KMS-11 (cell line): ENCODE measurements at regions not wholly inside any gene's neighbourhood (a gene's known extent, or its start where the extent isn't known, plus 50 kb on each side); places are given as distances from the start of the nearest gene placed in this dataset.

ENCODE experiments used
- H2AFZ ChIP-seq: fragments of 200-600 bp; sonication (generic); 2 replicates; pipeline ENCODE4 v1.6.1; 2016; ENCODE audit warnings: antibody characterized with exemption, mixed run types, low read depth
- H3K27ac ChIP-seq: fragments of 200-600 bp; sonication (generic); 2 replicates; pipeline ENCODE4 v1.6.1; 2016; ENCODE audit warnings: mild to moderate bottlenecking, mixed run types
- H3K27me3 ChIP-seq: fragments of 200-600 bp; sonication (generic); 2 replicates; pipeline ENCODE4 v1.6.1; 2017; ENCODE audit warnings: mild to moderate bottlenecking, low read depth, mixed run types, moderate library complexity; ENCODE audit not compliant: insufficient read depth
- H3K36me3 ChIP-seq: fragments of 200-600 bp; sonication (generic); 2 replicates; pipeline ENCODE4 v1.6.1; 2017; ENCODE audit warnings: mild to moderate bottlenecking, mixed run types; ENCODE audit not compliant: insufficient read depth
- H3K4me1 ChIP-seq: fragments of 200-600 bp; sonication (generic); 2 replicates; pipeline ENCODE4 v1.6.1; 2016; ENCODE audit warnings: mild to moderate bottlenecking, low read depth, mixed run types; ENCODE audit not compliant: poor library complexity, severe bottlenecking
- H3K4me2 ChIP-seq: fragments of 200-600 bp; sonication (generic); 2 replicates; pipeline ENCODE4 v1.7.0; 2016; ENCODE audit warnings: mild to moderate bottlenecking, mixed run types
- H3K4me3 ChIP-seq: fragments of 200-600 bp; sonication (generic); IDR thresholded peaks from 2 replicates; pipeline ENCODE4 v1.6.1; 2017; ENCODE audit warnings: low read depth, low read length, mixed read lengths; ENCODE audit not compliant: insufficient read depth
- H3K79me2 ChIP-seq: fragments of 200-600 bp; sonication (generic); 2 replicates; pipeline ENCODE4 v1.6.1; 2016; ENCODE audit warnings: low read depth, mixed run types; ENCODE audit not compliant: insufficient read depth
- H3K9ac ChIP-seq: fragments of 200-600 bp; sonication (generic); 2 replicates; pipeline ENCODE4 v1.6.1; 2016; ENCODE audit warnings: mild to moderate bottlenecking, mixed run types
- H4K20me1 ChIP-seq: fragments of 200-600 bp; sonication (generic); 2 replicates; pipeline ENCODE4 v1.6.1; 2016; ENCODE audit warnings: mild to moderate bottlenecking, mixed run types; ENCODE audit not compliant: insufficient read depth
- CTCF ChIP-seq: fragments of 200-600 bp; sonication (generic); conservative IDR thresholded peaks from 2 replicates; pipeline ENCODE4 v1.6.1; 2017; ENCODE audit warnings: low read depth, mild to moderate bottlenecking, antibody characterized with exemption, low read length, moderate library complexity, mixed read lengths

DNA sequence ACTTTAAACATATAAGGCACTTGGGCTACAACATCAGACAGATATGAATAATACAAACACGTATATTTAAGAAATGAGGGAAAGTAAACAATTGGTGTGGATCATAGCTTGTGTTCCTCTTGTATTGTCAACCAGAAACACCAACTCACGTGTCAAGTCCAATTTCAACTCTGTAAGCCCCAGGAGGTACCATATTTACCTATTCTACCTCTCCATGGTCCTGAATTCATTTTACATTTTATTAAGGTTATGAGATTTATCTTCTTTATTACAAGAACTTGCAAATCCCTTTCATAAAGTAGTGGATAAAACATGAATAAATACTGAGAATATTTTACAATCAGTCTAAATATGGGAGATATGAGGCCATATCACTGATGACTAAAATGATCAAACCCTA, 501.6 kb downstream of the MAT2B start:
- Histone ChIP-seq H3K27me3 (no peaks in the 10 kb centered on the region), H2AFZ (no peak overlapping the region), H3K4me3 (no peak overlapping the region), H3K9ac (no peak overlapping the region), H3K4me1 (peaks cover 9% of the 10 kb centered on the region), H4K20me1 (no peaks in the 10 kb centered on the region), H3K4me2 (no peak overlapping the region), H3K27ac (no peak overlapping the region), H3K79me2 (no peaks in the 10 kb centered on the region), H3K36me3 (no peaks in the 10 kb centered on the region)
- TF ChIP-seq CTCF, result no peak

DNA sequence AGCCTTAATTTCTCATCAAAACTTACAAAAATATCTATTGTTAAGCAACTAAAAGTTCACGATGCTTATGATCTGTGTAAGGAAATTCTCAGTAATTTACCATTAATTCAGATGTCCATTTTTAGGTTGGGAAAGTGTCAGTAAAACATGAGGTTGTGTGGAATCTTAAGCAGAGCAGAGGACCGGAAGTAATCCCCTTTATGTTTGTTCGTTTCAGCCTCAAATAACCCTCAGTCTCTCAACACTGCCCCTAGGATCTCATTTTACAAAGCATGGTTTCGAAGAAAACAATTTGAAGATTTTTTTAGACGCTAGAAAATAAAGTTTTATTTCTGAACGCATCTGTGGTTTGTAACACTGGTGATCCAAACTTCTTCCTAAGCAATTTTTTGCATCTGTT, 504.2 kb downstream of the MAT2B start:
- Histone ChIP-seq H3K4me3 (no peak overlapping the region), H4K20me1 (no peaks in the 10 kb centered on the region), H3K27me3 (no peaks in the 10 kb centered on the region), H3K9ac (no peak overlapping the region), H3K4me1 (no peaks in the 10 kb centered on the region), H3K36me3 (no peaks in the 10 kb centered on the region), H3K4me2 (no peak overlapping the region), H3K79me2 (no peaks in the 10 kb centered on the region), H3K27ac (no peak overlapping the region), H2AFZ (no peak overlapping the region)
- no peak for TF ChIP-seq CTCF

DNA sequence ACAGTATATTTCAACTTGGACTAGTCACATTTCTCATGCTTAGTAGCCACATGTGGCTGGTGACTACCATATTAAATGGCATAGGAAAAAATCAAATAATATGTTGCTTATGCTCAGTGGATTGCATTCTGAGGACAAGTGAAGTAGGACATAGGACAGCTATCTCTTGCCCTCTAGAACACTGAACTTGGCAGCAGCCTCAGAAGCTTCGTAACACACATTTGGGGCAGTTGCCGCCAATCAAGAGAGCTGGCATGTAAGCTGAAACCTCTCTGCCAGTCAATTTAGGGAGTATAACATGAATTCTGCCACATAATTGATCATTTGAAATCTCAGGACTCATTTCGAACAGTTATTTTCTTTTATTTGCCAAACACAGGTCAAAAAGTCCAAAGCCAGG, 505.5 kb downstream of the MAT2B start:
- TF ChIP-seq CTCF, result no peak
- Histone ChIP-seq H3K4me1 (no peaks in the 10 kb centered on the region), H3K4me2 (no peak overlapping the region), H3K9ac (no peak overlapping the region), H3K36me3 (no peaks in the 10 kb centered on the region), H3K27me3 (no peaks in the 10 kb centered on the region), H4K20me1 (no peaks in the 10 kb centered on the region), H2AFZ (no peak overlapping the region), H3K4me3 (no peak overlapping the region), H3K79me2 (no peaks in the 10 kb centered on the region), H3K27ac (no peak overlapping the region)

DNA sequence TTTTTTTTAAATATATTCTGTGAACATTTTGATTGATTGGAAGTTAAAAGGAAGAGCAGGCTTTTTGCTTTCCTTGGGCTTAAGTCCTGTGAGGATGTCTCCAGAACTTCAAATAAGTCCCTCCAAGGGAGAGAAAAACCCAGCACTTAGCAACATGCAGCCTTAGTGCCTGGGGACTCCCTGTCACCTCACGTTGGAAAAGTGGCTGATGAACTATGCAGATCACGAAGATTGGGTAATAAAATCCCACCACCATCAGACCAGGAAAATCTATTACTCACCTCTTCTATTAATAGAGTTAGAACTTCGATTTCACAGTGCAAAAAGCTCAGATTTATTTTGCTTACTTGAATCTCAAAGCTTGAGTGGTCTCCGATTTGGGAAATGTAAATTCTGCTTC, 507.0 kb downstream of the MAT2B start:
- H2AFZ ChIP-seq, result no peak overlapping the region
- H3K9ac ChIP-seq, result no peak overlapping the region
- no peak overlapping the region for H3K27ac ChIP-seq
- H3K4me2 ChIP-seq, result no peak overlapping the region
- no peaks in the 10 kb centered on the region for H3K27me3 ChIP-seq
- no peak overlapping the region for H3K4me3 ChIP-seq
- H4K20me1 ChIP-seq, result no peaks in the 10 kb centered on the region
- H3K4me1 ChIP-seq, result no peaks in the 10 kb centered on the region
- TF ChIP-seq CTCF, result no peak
- H3K36me3 ChIP-seq, result no peaks in the 10 kb centered on the region
- H3K79me2 ChIP-seq, result no peaks in the 10 kb centered on the region

DNA sequence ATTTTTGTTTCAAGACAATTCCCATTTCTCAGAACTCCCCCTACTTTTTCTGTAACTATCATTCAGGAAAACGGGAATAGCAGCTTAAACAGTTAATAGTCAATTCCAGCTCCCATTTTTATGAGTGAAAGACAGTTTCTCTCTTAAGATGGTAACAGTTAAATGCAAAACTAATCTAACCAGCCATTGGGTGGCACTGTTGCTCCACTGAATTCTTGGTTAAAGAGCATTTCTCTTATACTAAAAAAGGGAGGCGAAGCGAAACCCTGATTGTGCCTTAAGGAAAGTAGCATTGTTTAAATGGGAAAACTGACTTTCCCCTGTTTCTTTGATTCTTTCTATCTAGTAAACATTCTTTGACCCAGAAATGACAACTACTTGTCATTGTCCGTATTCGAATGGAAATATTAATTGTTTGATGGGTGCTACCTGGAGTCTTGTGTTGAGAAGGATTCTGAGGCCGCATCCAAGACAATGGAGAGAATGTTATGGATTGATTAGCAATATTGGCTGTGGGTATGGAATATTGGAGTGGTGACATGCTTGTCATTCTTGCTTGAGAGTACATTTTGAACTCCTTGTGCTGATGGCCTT, 507.8 kb downstream of the MAT2B start:
- Histone ChIP-seq H3K4me1 (no peaks in the 10 kb centered on the region), H3K9ac (no peak overlapping the region), H3K4me3 (no peak overlapping the region), H3K27ac (no peak overlapping the region), H3K4me2 (no peak overlapping the region), H4K20me1 (no peaks in the 10 kb centered on the region), H3K36me3 (no peaks in the 10 kb centered on the region), H2AFZ (no peak overlapping the region), H3K79me2 (no peaks in the 10 kb centered on the region), H3K27me3 (no peaks in the 10 kb centered on the region)
- peak; percentile 61 for TF ChIP-seq CTCF
